H1 (cell line): ENCODE measurements at regions not wholly inside any gene's neighbourhood (a gene's known extent, or its start where the extent isn't known, plus 50 kb on each side); places are given as distances from the start of the nearest gene placed in this dataset.

Experiments used
- CTCF ChIA-PET: fragments of 300-600 bp; sonication (Branson Sonifier 250); formaldehyde crosslinking; loops from one replicate; lab custom pipeline; 2021; ENCODE audit not compliant: partially characterized antibody; lab: Charles Lee
- POLR2A ChIA-PET: fragments of 300-600 bp; sonication (Branson Sonifier 250); formaldehyde crosslinking; loops from one replicate; lab custom pipeline; 2021; ENCODE audit warnings: inconsistent platforms; ENCODE audit not compliant: partially characterized antibody; lab: Charles Lee
- DNase-seq, 2 experiments: peaks; one replicate each; pipeline versions ENCODE4 v3.0.0 to v3.0.0-alpha.2; 2010 to 2022; ENCODE audit warnings: low spot score in 2 of 2, low read depth in 1 of 2, mixed read lengths in 1 of 2
- FAIRE-seq: peaks from 2 replicates; lab custom pipeline; 2011; peaks lifted over from hg19 to GRCh38; lab: Jason Lieb, UNC
- H2AFZ ChIP-seq: 2 replicates; pipeline ENCODE4 v1.8.1; 2012; ENCODE audit warnings: low read length, inconsistent platforms
- H2AK5ac ChIP-seq: 2 replicates; pipeline ENCODE4 v1.6.1; 2013; ENCODE audit warnings: low read depth, low read length
- H2BK120ac ChIP-seq: replicated peaks from 2 replicates; pipeline ENCODE3; 2013; ENCODE audit warnings: low read depth, low read length, inconsistent platforms
- H2BK12ac ChIP-seq: 2 replicates; pipeline ENCODE4 v1.6.1; 2013; ENCODE audit warnings: low read depth, low read length
- H2BK15ac ChIP-seq: 2 replicates; pipeline ENCODE4 v1.6.1; 2013; ENCODE audit warnings: low read length
- H2BK20ac ChIP-seq: 2 replicates; pipeline ENCODE4 v1.6.1; 2013; ENCODE audit warnings: low read length
- H2BK5ac ChIP-seq: 2 replicates; pipeline ENCODE4 v1.6.1; 2013; ENCODE audit warnings: low read depth, low read length
- H3K14ac ChIP-seq: 2 replicates; pipeline ENCODE4 v1.6.1; 2013; ENCODE audit warnings: inconsistent platforms; ENCODE audit not compliant: insufficient read length
- H3K18ac ChIP-seq: 2 replicates; pipeline ENCODE4 v1.6.1; 2013; ENCODE audit warnings: low read length; ENCODE audit errors: extremely low read depth
- H3K23ac ChIP-seq: 2 replicates; pipeline ENCODE4 v1.6.1; 2013; ENCODE audit warnings: inconsistent platforms; ENCODE audit not compliant: insufficient read length
- H3K23me2 ChIP-seq: 2 replicates; pipeline ENCODE4 v1.6.1; 2013; ENCODE audit warnings: low read depth, low read length
- H3K27ac ChIP-seq: 2 replicates; pipeline ENCODE4 v1.6.1; 2011; ENCODE audit warnings: low read depth, low read length, inconsistent platforms
- H3K27me3 ChIP-seq, 4 experiments: replicated peaks in 1 of 4; 1 replicate in 1 of 4; 2 replicates in 3 of 4; pipeline versions ENCODE4 v1.6.1 to v1.8.1; 2011 to 2013; ENCODE audit warnings: low read length in 3 of 4, mild to moderate bottlenecking in 3 of 4, inconsistent platforms in 2 of 4, mixed read lengths in 2 of 4, moderate library complexity in 1 of 4; ENCODE audit not compliant: control insufficient read depth in 3 of 4, insufficient read depth in 3 of 4; ENCODE audit errors: extremely low read depth in 1 of 4
- H3K36me3 ChIP-seq, 4 experiments: 2 replicates each; pipeline versions ENCODE4 v1.6.1 to v1.8.1; 2011 to 2013; ENCODE audit warnings: mild to moderate bottlenecking in 4 of 4, low read length in 3 of 4, moderate library complexity in 2 of 4, control low read depth in 1 of 4, inconsistent platforms in 1 of 4; ENCODE audit not compliant: insufficient read depth in 4 of 4, control insufficient read depth in 2 of 4
- H3K4ac ChIP-seq: replicated peaks from 2 replicates; pipeline ENCODE3; 2013; ENCODE audit warnings: low read length, low read depth, mixed read lengths, inconsistent platforms; ENCODE audit not compliant: insufficient read length
- H3K4me1 ChIP-seq, 4 experiments: replicated peaks in 1 of 4; 1 replicate in 1 of 4; 2 replicates in 3 of 4; pipeline versions ENCODE4 v1.6.1 to v1.8.1; 2011 to 2013; ENCODE audit warnings: low read length in 3 of 4, inconsistent platforms in 2 of 4, mixed read lengths in 1 of 4; ENCODE audit not compliant: insufficient read depth in 4 of 4, control insufficient read depth in 3 of 4
- H3K4me2 ChIP-seq, 2 experiments: 2 replicates each; pipeline versions ENCODE4 v1.6.1 to v1.8.1; 2011 to 2013; ENCODE audit warnings: low read depth in 2 of 2, low read length in 2 of 2, control low read depth in 1 of 2, inconsistent platforms in 1 of 2, mild to moderate bottlenecking in 1 of 2; ENCODE audit not compliant: insufficient read depth in 1 of 2
- H3K4me3 ChIP-seq, 4 experiments: fragments of 200-600, 300-600 bp in 1 of 4; sonication (generic), shearing (Covaris generic), sonication (Bioruptor Twin) in 1 of 4; 2 replicates each; pipeline versions ENCODE4 v1.5.1 to v1.8.1; 2011 to 2016; ENCODE audit warnings: low read length in 4 of 4, low read depth in 3 of 4, control low read depth in 2 of 4, inconsistent platforms in 2 of 4, mild to moderate bottlenecking in 2 of 4, mixed read lengths in 1 of 4, moderate library complexity in 1 of 4; ENCODE audit not compliant: insufficient read depth in 2 of 4; ENCODE audit errors: extremely low read depth in 1 of 4
- H3K56ac ChIP-seq: replicated peaks from 2 replicates; pipeline ENCODE3; 2013; ENCODE audit warnings: low read depth, mild to moderate bottlenecking, mixed read lengths, low read length, inconsistent platforms; ENCODE audit not compliant: insufficient read length
- H3K79me1 ChIP-seq: 2 replicates; pipeline ENCODE4 v1.6.1; 2013; ENCODE audit warnings: low read depth, low read length, control low read depth
- H3K79me2 ChIP-seq, 2 experiments: 2 replicates each; pipeline versions ENCODE4 v1.6.1 to v1.8.1; 2012 to 2013; ENCODE audit warnings: low read length in 2 of 2, mild to moderate bottlenecking in 2 of 2, inconsistent platforms in 1 of 2; ENCODE audit not compliant: insufficient read depth in 2 of 2, control insufficient read depth in 1 of 2
- H3K9ac ChIP-seq, 4 experiments: replicated peaks in 1 of 4; 1 replicate in 1 of 4; 2 replicates in 3 of 4; pipeline versions ENCODE4 v1.6.1 to v1.8.1; 2011 to 2013; ENCODE audit warnings: low read depth in 3 of 4, low read length in 3 of 4, control low read depth in 2 of 4, mild to moderate bottlenecking in 2 of 4, moderate library complexity in 2 of 4, inconsistent platforms in 1 of 4; ENCODE audit errors: extremely low read depth in 1 of 4
- H3K9me3 ChIP-seq, 2 experiments: 2 replicates each; pipeline versions ENCODE4 v1.6.1 to v1.8.1; 2012 to 2013; ENCODE audit warnings: mild to moderate bottlenecking in 2 of 2, moderate library complexity in 2 of 2, control low read depth in 1 of 2, inconsistent platforms in 1 of 2, low read depth in 1 of 2, low read length in 1 of 2, mixed read lengths in 1 of 2; ENCODE audit not compliant: insufficient read depth in 2 of 2
- H4K20me1 ChIP-seq, 2 experiments: replicated peaks in 1 of 2; 2 replicates each; pipeline versions ENCODE3 to v1.8.1; 2011 to 2013; ENCODE audit warnings: inconsistent platforms in 2 of 2, low read length in 2 of 2, mild to moderate bottlenecking in 1 of 2; ENCODE audit not compliant: insufficient read depth in 2 of 2, control insufficient read depth in 1 of 2
- H4K5ac ChIP-seq: 2 replicates; pipeline ENCODE4 v1.6.1; 2013; ENCODE audit warnings: low read length, low read depth, mixed read lengths, inconsistent platforms; ENCODE audit not compliant: insufficient read length
- H4K8ac ChIP-seq: 2 replicates; pipeline ENCODE4 v1.8.0; 2013; ENCODE audit warnings: mild to moderate bottlenecking, moderate library complexity, low read length, inconsistent platforms; ENCODE audit not compliant: insufficient read depth; ENCODE audit errors: extremely low read depth
- H4K91ac ChIP-seq: replicated peaks from 2 replicates; pipeline ENCODE3; 2013; ENCODE audit warnings: low read length, mixed read lengths, inconsistent platforms; ENCODE audit not compliant: insufficient read length
- ASH2L ChIP-seq: fragments of 200-600, 300-600 bp; sonication (generic); IDR thresholded peaks from one replicate; pipeline ENCODE4 v1.7.1; 2017; ENCODE audit warnings: low read length
- CTBP2 ChIP-seq: IDR thresholded peaks from 2 replicates; pipeline ENCODE4 v1.7.0; 2011; ENCODE audit warnings: borderline replicate concordance, mild to moderate bottlenecking, moderate library complexity, mixed read lengths, low read length; ENCODE audit not compliant: insufficient read depth, insufficient read length
- E2F6 ChIP-seq: IDR thresholded peaks from 2 replicates; pipeline ENCODE4 v1.6.1; 2012; ENCODE audit warnings: inconsistent platforms
- JUND ChIP-seq: IDR thresholded peaks from 2 replicates; pipeline ENCODE4 v1.6.1; 2011; ENCODE audit warnings: mild to moderate bottlenecking, improper control_type of control experiment, low read length
- NANOG ChIP-seq: IDR thresholded peaks from 2 replicates; pipeline ENCODE4 v1.6.1; 2011; ENCODE audit warnings: low read length, low read depth, mild to moderate bottlenecking, inconsistent platforms; ENCODE audit not compliant: insufficient read depth, poor library complexity, severe bottlenecking
- POLR2AphosphoS5 ChIP-seq: IDR thresholded peaks from 2 replicates; pipeline ENCODE4 v1.6.1; 2011; ENCODE audit warnings: low read depth, low read length
- WGBS, 2 experiments: shearing (Covaris generic) in 1 of 2; methylation state at CpG; one replicate each; pipeline versions ENCODE4 v1.1.6 to v1.1.7; 2013 to 2015; ENCODE audit warnings: low lambda C conversion rate in 2 of 2, mixed read lengths in 2 of 2, inconsistent platforms in 1 of 2, low coverage in 1 of 2, missing lambda C conversion rate in 1 of 2; ENCODE audit not compliant: insufficient replicate concordance in 2 of 2, insufficient coverage in 1 of 2, insufficient read length in 1 of 2; ENCODE audit errors: extremely low coverage in 1 of 2, missing lambda C conversion rate in 1 of 2; 5-methylcytosine and 5-hydroxymethylcytosine counted together

GRCh38 chr11:130781931-130782330 lies 134.3 kb downstream of the SNX19 start:
- Histone ChIP-seq H3K4me3 (no peak overlapping the region), H3K56ac (no peak overlapping the region), H4K8ac (no peak overlapping the region), H3K18ac (no peak overlapping the region), H3K23me2 (no peaks in the 10 kb centered on the region), H4K91ac (no peak overlapping the region), H3K27ac (no peak overlapping the region), H2BK12ac (no peak overlapping the region), H2BK120ac (no peak overlapping the region), H3K14ac (no peak overlapping the region), H3K9ac (no peak overlapping the region), H3K4ac (no peak overlapping the region), H3K27me3 (no peaks in the 10 kb centered on the region), H3K79me1 (no peaks in the 10 kb centered on the region), H3K36me3 (no peaks in the 10 kb centered on the region), H2AFZ (no peak overlapping the region), H3K4me1 (peaks cover 0 to 7% (median 2%) of the 10 kb centered on the region in 4 experiments; a peak in 3 of 7 replicates), H2BK20ac (no peak overlapping the region), H2BK5ac (no peak overlapping the region), H3K23ac (no peak overlapping the region), H3K4me2 (no peak overlapping the region), H2AK5ac (no peak overlapping the region), H3K79me2 (no peaks in the 10 kb centered on the region), H2BK15ac (no peak overlapping the region), H3K9me3 (no peaks in the 10 kb centered on the region), H4K20me1 (no peaks in the 10 kb centered on the region), H4K5ac (no peak overlapping the region)
- DNase-seq (peak in 1 of 2 experiments; percentile 2), FAIRE-seq (no peak)
- WGBS, 2 experiments: 94% methylated on average over 2 of the region's 2 CpGs; no CpG with 5 or more reads in 1 of the 2 experiments
- ChIA-PET CTCF (interaction anchor here (1.1 to 1.2 kb wide), 2 partner anchors 46 to 356 kb away, joined by 3 to 4 read pairs; no protein-coding TSS in a partner anchor), POLR2A (interaction anchor here (1.8 kb wide), 1 partner anchor 21 kb away, joined by 4 read pairs; no protein-coding TSS in a partner anchor)
- TF ChIP-seq CTBP2 (no peak), ASH2L (no peak), POLR2AphosphoS5 (no peak), JUND (no peak), NANOG (no peak), E2F6 (no peak)
